ENCODE measurements at regions not wholly inside any gene's neighbourhood (a gene's known extent, or its start where the extent isn't known, plus 50 kb on each side); places are given as distances from the start of the nearest gene placed in this dataset.

GRCh38 chrX:40165206-40165605 is 67.4 kb upstream of the BCOR start:
- H3K9ac ChIP-seq (replicated peaks; ENCODE audit: extremely low read depth, insufficient read depth, low read length) = no peak overlapping the region
- no peak overlapping the region for H3K4me3 ChIP-seq (replicated peaks in 1 of 3; ENCODE audit: insufficient read depth in 1 of 3, low read depth in 1 of 3, low read length in 3 of 3)
- no peaks in the 10 kb centered on the region for H3K9me3 ChIP-seq (replicated peaks; ENCODE audit: control insufficient read depth, insufficient read depth, low read length)
- dilution Hi-C loops (cut with MboI; ENCODE audit: extremely low pct_ligation_motif_present, low sequenced_read_pairs) (no loop called here), intact Hi-C loops (cut with micrococcal nuclease) (loop anchor here (5.0 kb wide), 2 partner anchors 258 to 748 kb away; no protein-coding TSS in a partner anchor)
- no peak overlapping the region for H3K4me2 ChIP-seq (ENCODE audit: insufficient read depth, low read length)
- BruUV-seq (replicated peaks) = no TSS peak
- H4K20me1 ChIP-seq (replicated peaks; ENCODE audit: control insufficient read depth, extremely low read depth, insufficient read depth, low read length) = no peaks in the 10 kb centered on the region
- POLR2A ChIA-PET = interaction anchor here (0.7 kb wide), 1 partner anchor 33 kb away, joined by 3 read pairs; no protein-coding TSS in a partner anchor
- H3K4me1 ChIP-seq (ENCODE audit: control insufficient read depth, extremely low read depth, insufficient read depth, low read length) = peaks cover 7% of the 10 kb centered on the region
- DNase-seq (ENCODE audit: low read depth, low spot score) (no peak), FAIRE-seq (no peak)
- H3K27ac ChIP-seq (ENCODE audit: insufficient read depth, low read depth, low read length) = no peak overlapping the region
- H2AFZ ChIP-seq (ENCODE audit: low read depth, low read length) = no peak overlapping the region
- H3K27me3 ChIP-seq (ENCODE audit: control insufficient read depth in 2 of 2, insufficient read depth in 2 of 2, low read length in 2 of 2) = no peaks in the 10 kb centered on the region
- no peaks in the 10 kb centered on the region for H3K9me1 ChIP-seq (replicated peaks; ENCODE audit: control insufficient read depth, extremely low read depth, insufficient read depth, low read length)
- TF ChIP-seq POLR2AphosphoS5 (IDR thresholded peaks at IDR 0.05; ENCODE audit: insufficient read depth, low read depth, low read length) (no peak), MYC (IDR thresholded peaks at IDR 0.05; ENCODE audit: low read depth, low read length) (no peak), JUN (IDR thresholded peaks at IDR 0.05; ENCODE audit: borderline replicate concordance, insufficient read depth, insufficient read length, low read depth) (no peak), EZH2 (IDR thresholded peaks at IDR 0.05; ENCODE audit: borderline replicate concordance, low read depth, low read length, severe bottlenecking) (no peak), GATA2 (IDR thresholded peaks at IDR 0.05; ENCODE audit: insufficient read depth, insufficient read length, low read depth, low read length) (no peak), CTCF (IDR thresholded peaks at IDR 0.05; ENCODE audit: extremely low read depth in 1 of 2, insufficient read depth in 1 of 2, low read depth in 1 of 2, low read length in 2 of 2) (no peak), POLR2A (IDR thresholded peaks at IDR 0.05; ENCODE audit: low read depth, low read length) (no peak), FOS (IDR thresholded peaks at IDR 0.05; ENCODE audit: borderline replicate concordance, insufficient read depth, low read length) (no peak)
- TF ChIP-seq, protein P1, sequence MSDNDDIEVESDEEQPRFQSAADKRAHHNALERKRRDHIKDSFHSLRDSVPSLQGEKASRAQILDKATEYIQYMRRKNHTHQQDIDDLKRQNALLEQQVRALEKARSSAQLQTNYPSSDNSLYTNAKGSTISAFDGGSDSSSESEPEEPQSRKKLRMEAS (IDR thresholded peaks at IDR 0.05; ENCODE audit: insufficient read depth, insufficient read length) = no peak
- H3K36me3 ChIP-seq (ENCODE audit: control insufficient read depth in 2 of 2, extremely low read depth in 1 of 2, insufficient read depth in 2 of 2, low read length in 2 of 2) = no peaks in the 10 kb centered on the region
- CTCF ChIA-PET = interaction anchor here (1.0 to 1.3 kb wide), 2 partner anchors 24 to 434 kb away, joined by 3 read pairs; no protein-coding TSS in a partner anchor
- no peaks in the 10 kb centered on the region for H3K79me2 ChIP-seq (ENCODE audit: control insufficient read depth, insufficient read depth, low read length)

All from endothelial cell of umbilical vein (primary cell).